OCI-LY7 (cell line): ENCODE measurements at regions not wholly inside any gene's neighbourhood (a gene's known extent, or its start where the extent isn't known, plus 50 kb on each side); places are given as distances from the start of the nearest gene placed in this dataset.

Experiments
- EZH2phosphoT487 ChIP-seq: fragments of 200-600 bp; sonication (generic); IDR thresholded peaks from 2 replicates; pipeline ENCODE4 v1.6.1; 2018; ENCODE audit warnings: low read depth, borderline replicate concordance, mild to moderate bottlenecking, mixed run types, antibody characterized with exemption, low read length, moderate library complexity, mixed read lengths
- TF ChIP-seq, protein P1 (sequence below): fragments of 200-600 bp; sonication (generic); conservative IDR thresholded peaks from 2 replicates; pipeline ENCODE4 v1.5.1; 2014; ENCODE audit warnings: mild to moderate bottlenecking, antibody characterized with exemption, low read length, moderate library complexity, mixed read lengths

GRCh38 chr3:72135636-72136035 lies 350.7 kb upstream of the PROK2 start:
- TF ChIP-seq, protein P1, sequence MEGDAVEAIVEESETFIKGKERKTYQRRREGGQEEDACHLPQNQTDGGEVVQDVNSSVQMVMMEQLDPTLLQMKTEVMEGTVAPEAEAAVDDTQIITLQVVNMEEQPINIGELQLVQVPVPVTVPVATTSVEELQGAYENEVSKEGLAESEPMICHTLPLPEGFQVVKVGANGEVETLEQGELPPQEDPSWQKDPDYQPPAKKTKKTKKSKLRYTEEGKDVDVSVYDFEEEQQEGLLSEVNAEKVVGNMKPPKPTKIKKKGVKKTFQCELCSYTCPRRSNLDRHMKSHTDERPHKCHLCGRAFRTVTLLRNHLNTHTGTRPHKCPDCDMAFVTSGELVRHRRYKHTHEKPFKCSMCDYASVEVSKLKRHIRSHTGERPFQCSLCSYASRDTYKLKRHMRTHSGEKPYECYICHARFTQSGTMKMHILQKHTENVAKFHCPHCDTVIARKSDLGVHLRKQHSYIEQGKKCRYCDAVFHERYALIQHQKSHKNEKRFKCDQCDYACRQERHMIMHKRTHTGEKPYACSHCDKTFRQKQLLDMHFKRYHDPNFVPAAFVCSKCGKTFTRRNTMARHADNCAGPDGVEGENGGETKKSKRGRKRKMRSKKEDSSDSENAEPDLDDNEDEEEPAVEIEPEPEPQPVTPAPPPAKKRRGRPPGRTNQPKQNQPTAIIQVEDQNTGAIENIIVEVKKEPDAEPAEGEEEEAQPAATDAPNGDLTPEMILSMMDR = no peak
- no peak for TF ChIP-seq EZH2phosphoT487
